Keratinocyte (primary cell): ENCODE measurements at regions not wholly inside any gene's neighbourhood (a gene's known extent, or its start where the extent isn't known, plus 50 kb on each side); places are given as distances from the start of the nearest gene placed in this dataset.

Experiments
- EZH2 ChIP-seq: IDR thresholded peaks from one replicate; pipeline ENCODE4 v1.6.1; 2012; ENCODE audit warnings: inconsistent platforms, mild to moderate bottlenecking, low read length, moderate library complexity
- TF ChIP-seq, protein P1 (sequence below), 3 experiments: IDR thresholded peaks in 1 of 3; conservative IDR thresholded peaks in 1 of 3; optimal IDR thresholded peaks in 1 of 3; 2 replicates in 2 of 3; 3 replicates in 1 of 3; pipeline versions ENCODE3 to v1.5.1; 2011; ENCODE audit warnings: low read length in 3 of 3, mild to moderate bottlenecking in 3 of 3, moderate library complexity in 2 of 3, control low read depth in 1 of 3, inconsistent platforms in 1 of 3; ENCODE audit not compliant: insufficient read depth in 2 of 3; ENCODE audit errors: extremely low read depth in 1 of 3

DNA sequence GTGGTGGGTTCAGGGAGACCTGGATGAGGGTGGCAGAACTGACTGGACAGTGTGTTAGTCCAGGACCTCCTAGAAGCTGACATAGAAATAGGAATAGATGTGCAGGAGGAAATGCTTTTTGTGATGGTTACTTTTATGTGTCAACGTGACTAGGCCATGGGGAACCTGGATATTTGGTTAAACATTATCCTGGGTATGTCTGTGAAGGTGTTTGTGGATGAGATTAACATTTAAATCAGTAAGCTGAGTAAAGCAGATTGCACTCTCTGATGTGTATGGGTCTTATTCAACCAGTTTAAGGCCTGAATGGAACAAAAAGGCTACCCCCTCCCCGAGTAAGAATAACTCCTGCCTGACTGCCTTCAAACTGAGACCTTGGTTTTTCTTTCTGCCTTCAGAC, 219.3 kb downstream of the DHX35 start:
- TF ChIP-seq, protein P1, sequence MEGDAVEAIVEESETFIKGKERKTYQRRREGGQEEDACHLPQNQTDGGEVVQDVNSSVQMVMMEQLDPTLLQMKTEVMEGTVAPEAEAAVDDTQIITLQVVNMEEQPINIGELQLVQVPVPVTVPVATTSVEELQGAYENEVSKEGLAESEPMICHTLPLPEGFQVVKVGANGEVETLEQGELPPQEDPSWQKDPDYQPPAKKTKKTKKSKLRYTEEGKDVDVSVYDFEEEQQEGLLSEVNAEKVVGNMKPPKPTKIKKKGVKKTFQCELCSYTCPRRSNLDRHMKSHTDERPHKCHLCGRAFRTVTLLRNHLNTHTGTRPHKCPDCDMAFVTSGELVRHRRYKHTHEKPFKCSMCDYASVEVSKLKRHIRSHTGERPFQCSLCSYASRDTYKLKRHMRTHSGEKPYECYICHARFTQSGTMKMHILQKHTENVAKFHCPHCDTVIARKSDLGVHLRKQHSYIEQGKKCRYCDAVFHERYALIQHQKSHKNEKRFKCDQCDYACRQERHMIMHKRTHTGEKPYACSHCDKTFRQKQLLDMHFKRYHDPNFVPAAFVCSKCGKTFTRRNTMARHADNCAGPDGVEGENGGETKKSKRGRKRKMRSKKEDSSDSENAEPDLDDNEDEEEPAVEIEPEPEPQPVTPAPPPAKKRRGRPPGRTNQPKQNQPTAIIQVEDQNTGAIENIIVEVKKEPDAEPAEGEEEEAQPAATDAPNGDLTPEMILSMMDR (optimal IDR thresholded peaks at IDR 0.05 in 1 of 3, IDR thresholded peaks at IDR 0.05 in 1 of 3, conservative IDR thresholded peaks at IDR 0.05 in 1 of 3; ENCODE audit: extremely low read depth in 1 of 3, insufficient read depth in 2 of 3, low read length in 3 of 3), result no peak
- no peak for TF ChIP-seq EZH2
